Ishikawa (cell line): ENCODE measurements at regions not wholly inside any gene's neighbourhood (a gene's known extent, or its start where the extent isn't known, plus 50 kb on each side); places are given as distances from the start of the nearest gene placed in this dataset.

ENCODE experiments used
- CEBPB ChIP-seq: IDR thresholded peaks from 2 replicates; pipeline ENCODE4 v1.6.1; 2012
- CREB1 ChIP-seq: IDR thresholded peaks from 2 replicates; pipeline ENCODE4 v1.6.1; 2012; ENCODE audit warnings: low read depth
- EGR1 ChIP-seq: IDR thresholded peaks from 2 replicates; pipeline ENCODE4 v1.6.1; 2012
- EP300 ChIP-seq: IDR thresholded peaks from 2 replicates; pipeline ENCODE4 v1.6.1; 2012; ENCODE audit warnings: borderline replicate concordance
- FOXM1 ChIP-seq: IDR thresholded peaks from 2 replicates; pipeline ENCODE4 v1.6.1; 2012; ENCODE audit warnings: low read depth, borderline replicate concordance
- NFIC ChIP-seq: IDR thresholded peaks from 2 replicates; pipeline ENCODE4 v1.6.1; 2012
- RAD21 ChIP-seq: IDR thresholded peaks from 2 replicates; pipeline ENCODE4 v1.6.1; 2012; ENCODE audit warnings: low read depth
- TAF1 ChIP-seq: IDR thresholded peaks from 2 replicates; pipeline ENCODE4 v1.6.1; 2012; ENCODE audit warnings: low read depth, mild to moderate bottlenecking
- TCF12 ChIP-seq: IDR thresholded peaks from 2 replicates; pipeline ENCODE4 v1.6.1; 2012; ENCODE audit warnings: low read depth
- TEAD4 ChIP-seq: IDR thresholded peaks from 2 replicates; pipeline ENCODE4 v1.6.1; 2012
- YY1 ChIP-seq: IDR thresholded peaks from 2 replicates; pipeline ENCODE4 v1.6.1; 2012; ENCODE audit warnings: low read depth
- ZBTB7A ChIP-seq: IDR thresholded peaks from 2 replicates; pipeline ENCODE4 v1.6.1; 2012; ENCODE audit warnings: low read depth
- TF ChIP-seq, protein P1 (sequence below): IDR thresholded peaks from 2 replicates; pipeline ENCODE4 v1.6.1; 2012
- TF ChIP-seq, protein P2 (sequence below): IDR thresholded peaks from 2 replicates; pipeline ENCODE4 v1.6.1; 2012
- TF ChIP-seq, protein P3 (sequence below): IDR thresholded peaks from 2 replicates; pipeline ENCODE4 v1.6.1; 2012; ENCODE audit warnings: low read depth, mild to moderate bottlenecking

DNA sequence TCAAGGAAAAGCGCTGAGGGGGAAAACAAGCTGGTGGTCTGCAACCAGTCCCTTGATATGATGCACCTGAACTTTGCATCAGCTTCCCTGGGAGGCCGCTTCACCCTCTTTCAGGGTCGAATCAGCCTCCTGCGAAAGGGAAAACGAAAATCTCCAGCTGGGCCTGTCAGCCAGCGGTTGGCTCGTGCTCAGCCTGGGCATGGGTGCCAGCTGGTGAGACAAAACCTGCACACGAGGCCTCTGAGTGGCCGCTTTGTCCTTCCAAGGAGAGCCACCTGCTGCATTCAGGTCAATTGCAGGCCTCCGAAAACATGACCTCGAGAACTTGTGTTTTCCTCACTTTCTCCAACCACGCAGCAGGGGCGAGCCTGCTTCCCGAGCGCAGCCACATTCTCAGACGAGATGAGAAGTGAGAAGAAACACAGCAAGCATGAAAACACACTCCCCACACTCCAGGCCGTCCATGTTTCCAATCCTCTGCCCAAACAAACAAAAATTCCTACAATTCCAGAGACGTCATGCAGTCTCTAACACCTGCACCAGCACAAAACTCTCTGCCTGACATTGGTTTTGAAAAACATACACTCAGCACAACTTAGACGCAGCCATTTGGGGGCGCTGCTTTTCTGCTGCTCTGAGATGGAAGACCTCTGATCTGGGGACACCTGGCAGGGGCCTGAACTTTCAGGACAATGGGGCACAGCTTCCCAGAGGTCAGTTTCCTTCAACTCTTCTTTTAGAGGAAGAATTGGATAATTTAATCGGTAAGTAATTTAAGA is 77.1 kb downstream of the DHCR7 start:
- TF ChIP-seq CREB1, result no peak
- TF ChIP-seq YY1, result no peak
- TF ChIP-seq, protein P1, sequence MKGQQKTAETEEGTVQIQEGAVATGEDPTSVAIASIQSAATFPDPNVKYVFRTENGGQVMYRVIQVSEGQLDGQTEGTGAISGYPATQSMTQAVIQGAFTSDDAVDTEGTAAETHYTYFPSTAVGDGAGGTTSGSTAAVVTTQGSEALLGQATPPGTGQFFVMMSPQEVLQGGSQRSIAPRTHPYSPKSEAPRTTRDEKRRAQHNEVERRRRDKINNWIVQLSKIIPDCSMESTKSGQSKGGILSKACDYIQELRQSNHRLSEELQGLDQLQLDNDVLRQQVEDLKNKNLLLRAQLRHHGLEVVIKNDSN, result no peak
- no peak for TF ChIP-seq NFIC
- TF ChIP-seq ZBTB7A, result no peak
- TF ChIP-seq, protein P2, sequence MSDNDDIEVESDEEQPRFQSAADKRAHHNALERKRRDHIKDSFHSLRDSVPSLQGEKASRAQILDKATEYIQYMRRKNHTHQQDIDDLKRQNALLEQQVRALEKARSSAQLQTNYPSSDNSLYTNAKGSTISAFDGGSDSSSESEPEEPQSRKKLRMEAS, result no peak
- TF ChIP-seq TEAD4, result no peak
- no peak for TF ChIP-seq FOXM1
- no peak for TF ChIP-seq RAD21
- TF ChIP-seq, protein P3, sequence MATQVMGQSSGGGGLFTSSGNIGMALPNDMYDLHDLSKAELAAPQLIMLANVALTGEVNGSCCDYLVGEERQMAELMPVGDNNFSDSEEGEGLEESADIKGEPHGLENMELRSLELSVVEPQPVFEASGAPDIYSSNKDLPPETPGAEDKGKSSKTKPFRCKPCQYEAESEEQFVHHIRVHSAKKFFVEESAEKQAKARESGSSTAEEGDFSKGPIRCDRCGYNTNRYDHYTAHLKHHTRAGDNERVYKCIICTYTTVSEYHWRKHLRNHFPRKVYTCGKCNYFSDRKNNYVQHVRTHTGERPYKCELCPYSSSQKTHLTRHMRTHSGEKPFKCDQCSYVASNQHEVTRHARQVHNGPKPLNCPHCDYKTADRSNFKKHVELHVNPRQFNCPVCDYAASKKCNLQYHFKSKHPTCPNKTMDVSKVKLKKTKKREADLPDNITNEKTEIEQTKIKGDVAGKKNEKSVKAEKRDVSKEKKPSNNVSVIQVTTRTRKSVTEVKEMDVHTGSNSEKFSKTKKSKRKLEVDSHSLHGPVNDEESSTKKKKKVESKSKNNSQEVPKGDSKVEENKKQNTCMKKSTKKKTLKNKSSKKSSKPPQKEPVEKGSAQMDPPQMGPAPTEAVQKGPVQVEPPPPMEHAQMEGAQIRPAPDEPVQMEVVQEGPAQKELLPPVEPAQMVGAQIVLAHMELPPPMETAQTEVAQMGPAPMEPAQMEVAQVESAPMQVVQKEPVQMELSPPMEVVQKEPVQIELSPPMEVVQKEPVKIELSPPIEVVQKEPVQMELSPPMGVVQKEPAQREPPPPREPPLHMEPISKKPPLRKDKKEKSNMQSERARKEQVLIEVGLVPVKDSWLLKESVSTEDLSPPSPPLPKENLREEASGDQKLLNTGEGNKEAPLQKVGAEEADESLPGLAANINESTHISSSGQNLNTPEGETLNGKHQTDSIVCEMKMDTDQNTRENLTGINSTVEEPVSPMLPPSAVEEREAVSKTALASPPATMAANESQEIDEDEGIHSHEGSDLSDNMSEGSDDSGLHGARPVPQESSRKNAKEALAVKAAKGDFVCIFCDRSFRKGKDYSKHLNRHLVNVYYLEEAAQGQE, result no peak
- no peak for TF ChIP-seq TAF1
- no peak for TF ChIP-seq TCF12
- TF ChIP-seq EGR1, result no peak
- TF ChIP-seq EP300, result no peak
- TF ChIP-seq CEBPB, result no peak

DNA sequence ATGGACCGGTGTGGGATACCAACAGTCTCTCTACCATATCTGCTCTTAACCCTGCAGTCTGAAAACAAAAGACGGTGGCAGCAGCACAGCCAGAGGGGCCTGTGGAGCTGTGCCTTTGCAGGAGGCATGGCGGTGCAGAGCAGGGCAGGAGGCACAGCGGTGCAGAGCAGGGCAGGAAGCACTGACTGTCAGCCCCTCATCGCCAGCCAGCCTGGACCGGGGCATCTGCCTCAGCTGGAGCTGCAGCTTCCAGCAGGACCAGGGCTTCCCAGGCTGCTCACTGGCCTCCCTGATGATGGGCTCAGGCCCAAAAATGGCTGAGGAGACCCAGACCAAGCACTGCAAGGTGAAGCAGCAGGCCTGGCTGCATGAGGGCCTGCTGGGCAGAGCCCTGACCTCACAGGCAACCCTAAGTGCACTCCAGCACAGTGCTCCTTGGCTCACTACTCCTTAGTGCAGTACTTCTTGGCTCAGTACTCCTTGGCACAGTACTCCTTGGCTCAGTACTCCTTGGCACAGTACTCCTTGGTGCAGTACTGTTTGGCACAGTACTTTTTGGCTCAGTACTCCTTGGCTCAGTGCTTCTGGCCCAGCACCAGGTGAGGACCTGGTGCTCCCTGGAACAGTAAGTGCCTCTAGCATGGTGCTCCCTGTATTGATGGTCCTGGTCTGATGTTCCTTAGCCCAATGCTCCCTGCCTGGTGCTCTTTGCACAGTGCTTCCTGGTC is 78.0 kb downstream of the DHCR7 start:
- TF ChIP-seq CREB1 (no peak), CEBPB (no peak), TAF1 (no peak), EGR1 (no peak), TCF12 (no peak), EP300 (no peak), RAD21 (no peak), NFIC (no peak), YY1 (no peak), FOXM1 (no peak)
- TF ChIP-seq, protein P2, result no peak
- TF ChIP-seq, protein P1, result no peak
- TF ChIP-seq, protein P3, result no peak

DNA sequence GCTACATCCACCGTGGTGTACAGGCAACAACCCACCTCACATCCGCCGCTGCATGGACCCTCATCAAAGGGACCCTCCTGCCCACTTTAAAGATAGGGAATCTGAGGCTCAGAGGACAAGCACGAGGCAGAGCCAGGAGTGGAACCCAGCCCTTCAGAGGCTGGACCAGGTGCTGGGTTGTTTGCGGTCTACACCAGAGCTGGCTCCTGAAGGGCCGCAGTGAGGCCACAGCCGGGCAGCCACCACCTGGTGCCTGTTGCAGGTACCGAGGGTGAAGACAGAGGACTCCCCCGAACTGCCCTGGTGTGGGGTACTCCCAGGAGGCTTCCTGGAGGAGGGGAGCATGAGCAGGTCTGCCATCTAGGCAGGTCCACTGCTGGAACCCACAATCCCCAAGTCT is 78.8 kb downstream of the DHCR7 start:
- TF ChIP-seq CEBPB, result no peak
- TF ChIP-seq CREB1, result no peak
- TF ChIP-seq ZBTB7A, result no peak
- TF ChIP-seq, protein P2, result no peak

DNA sequence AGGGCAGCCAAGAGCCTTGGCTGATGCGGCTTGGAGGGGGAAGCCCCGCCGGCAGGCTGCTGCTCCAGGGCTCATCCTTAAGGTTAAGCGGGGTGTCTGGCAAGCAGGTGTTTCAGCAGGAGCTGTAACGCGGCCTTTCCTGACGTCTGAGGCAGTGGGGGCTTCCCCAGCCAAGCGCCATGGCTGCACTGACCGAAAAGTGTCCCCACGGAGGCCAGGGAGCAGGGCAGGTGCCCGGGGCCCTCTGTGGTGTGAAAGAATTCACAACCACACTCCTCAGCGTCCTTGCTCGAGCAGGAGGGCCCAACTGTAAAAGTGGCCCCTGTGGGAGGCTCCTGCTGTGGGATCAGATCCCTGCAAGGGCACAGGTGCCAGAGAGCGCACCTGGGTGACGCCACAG is 79.2 kb downstream of the DHCR7 start:
- TF ChIP-seq ZBTB7A (no peak), EP300 (no peak), TAF1 (no peak), CEBPB (no peak), EGR1 (no peak), TCF12 (no peak), YY1 (no peak), CREB1 (no peak), RAD21 (no peak), FOXM1 (no peak), TEAD4 (no peak), NFIC (no peak)
- TF ChIP-seq, protein P2, result no peak
- TF ChIP-seq, protein P1, result no peak
- TF ChIP-seq, protein P3, result no peak
